Fibroblast of peridontal ligament (primary cell): ENCODE measurements at regions not wholly inside any gene's neighbourhood (a gene's known extent, or its start where the extent isn't known, plus 50 kb on each side); places are given as distances from the start of the nearest gene placed in this dataset.

Source experiments
- DNase-seq: peaks from one replicate; pipeline ENCODE4 v3.0.0-alpha.2; 2010; ENCODE audit errors: extremely low read depth

DNA sequence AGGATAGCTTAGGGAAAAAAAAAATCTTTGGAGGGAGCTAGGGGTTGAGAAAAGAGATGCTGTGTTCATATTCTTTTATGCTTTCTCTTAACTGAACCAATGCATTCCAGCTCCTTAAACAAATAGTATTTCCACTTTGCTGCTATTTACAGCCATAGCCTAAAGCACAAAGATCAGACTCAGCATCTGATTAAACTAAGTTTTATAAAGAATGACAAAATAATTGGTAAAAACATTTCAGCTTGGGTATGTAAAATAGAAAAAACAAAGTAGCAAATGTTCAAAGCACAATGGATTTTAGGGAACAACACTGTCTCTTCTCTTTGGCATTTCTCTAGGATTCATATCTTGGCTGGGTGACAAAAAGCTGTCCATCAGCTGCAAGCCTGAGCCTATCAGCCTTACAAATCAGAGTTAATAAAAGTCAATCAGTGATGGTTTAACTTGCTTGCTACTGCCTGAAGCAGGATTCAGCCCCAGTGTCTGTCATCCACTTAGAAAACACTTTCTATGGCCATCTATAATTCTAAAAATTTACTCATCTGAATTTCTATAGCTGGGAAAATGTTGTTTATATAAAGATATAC is 232.1 kb upstream of the CDIN1 start:
- no peak for DNase-seq

DNA sequence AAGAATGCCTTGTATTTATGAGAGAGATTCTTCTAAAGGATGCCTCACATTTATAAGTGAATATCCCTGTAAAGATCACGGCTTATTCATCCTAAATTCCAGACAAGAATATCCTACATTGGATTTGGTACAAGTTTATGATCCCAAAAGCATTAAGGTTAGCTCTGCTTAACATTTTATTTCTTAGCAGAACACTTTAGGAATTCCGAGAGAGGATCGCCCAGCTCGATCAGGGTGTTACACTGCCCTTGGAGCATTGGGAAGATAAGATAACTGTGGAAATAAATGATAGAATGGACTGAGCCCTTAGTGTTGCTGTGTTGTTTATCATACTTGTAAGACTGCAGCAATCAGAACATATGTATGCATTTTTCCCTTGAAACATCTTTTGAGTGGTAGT is 223.0 kb upstream of the CDIN1 start:
- DNase-seq: no peak

DNA sequence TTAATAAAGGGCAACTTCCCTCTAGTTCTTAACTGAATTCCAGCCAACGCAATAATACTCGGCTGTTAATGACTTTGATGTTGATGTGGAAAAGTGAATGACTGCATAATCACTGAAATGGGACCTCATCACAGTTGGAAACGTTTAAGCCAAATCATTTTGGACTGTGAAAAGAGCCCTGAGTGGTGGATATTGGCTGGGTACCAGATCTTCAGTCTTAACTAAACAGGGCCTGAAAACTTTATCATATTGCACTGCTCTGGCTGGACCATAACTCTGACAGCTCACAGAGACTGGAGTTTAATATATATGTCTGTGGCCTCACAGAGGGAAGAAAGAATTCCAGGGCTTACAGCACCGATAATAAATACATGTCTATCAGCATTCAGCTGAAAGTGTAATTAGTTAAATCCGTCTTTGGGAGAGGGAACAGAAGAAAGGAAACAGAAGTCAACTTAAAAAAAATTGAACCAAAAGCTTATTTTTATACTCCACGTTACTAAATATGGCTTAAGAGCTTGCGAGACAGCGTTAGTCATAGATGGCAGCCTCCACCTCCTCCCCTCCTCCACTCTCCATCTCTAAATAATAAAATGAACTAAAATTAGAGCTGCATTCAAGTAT is 222.3 kb upstream of the CDIN1 start:
- DNase-seq: peak; percentile 85

DNA sequence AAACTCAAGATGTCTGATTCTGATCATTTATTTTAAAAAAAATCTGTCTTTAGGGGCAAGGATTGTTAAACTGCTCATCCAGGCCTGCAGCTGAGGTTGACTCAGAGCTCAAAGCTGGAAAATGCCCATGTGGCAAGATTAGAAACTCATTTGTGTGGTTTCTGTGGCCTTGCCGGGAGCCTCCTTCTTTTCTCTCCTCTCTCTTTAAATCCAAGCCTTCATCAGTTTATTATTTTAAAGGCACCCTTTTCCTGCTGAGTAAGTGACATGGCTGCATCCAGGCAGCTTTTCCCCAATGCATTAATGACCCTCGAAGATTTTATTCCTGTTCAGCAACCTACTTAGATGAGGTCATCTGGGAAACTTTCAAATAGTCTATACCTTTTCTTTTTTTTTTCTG is 221.3 kb upstream of the CDIN1 start:
- DNase-seq: peak; percentile 89

DNA sequence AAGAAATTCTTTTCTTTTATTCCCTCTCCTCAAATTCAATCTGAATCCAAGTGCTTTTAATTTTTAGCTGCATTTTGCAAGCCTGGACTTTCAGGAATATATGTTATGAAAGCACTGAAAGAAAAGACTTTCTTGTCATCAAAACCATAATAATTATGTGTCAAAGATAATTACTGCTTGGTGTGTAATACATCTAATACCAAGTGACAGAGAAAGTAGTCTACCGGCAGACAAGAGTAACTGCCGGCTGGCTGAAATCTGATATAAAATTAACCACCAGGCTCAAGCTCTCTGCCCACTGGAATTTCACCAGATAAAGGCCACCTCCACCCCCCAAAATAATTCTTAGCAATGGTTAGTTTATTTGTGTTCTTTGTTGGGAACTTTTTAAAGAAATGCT is 220.9 kb upstream of the CDIN1 start:
- DNase-seq: no peak

DNA sequence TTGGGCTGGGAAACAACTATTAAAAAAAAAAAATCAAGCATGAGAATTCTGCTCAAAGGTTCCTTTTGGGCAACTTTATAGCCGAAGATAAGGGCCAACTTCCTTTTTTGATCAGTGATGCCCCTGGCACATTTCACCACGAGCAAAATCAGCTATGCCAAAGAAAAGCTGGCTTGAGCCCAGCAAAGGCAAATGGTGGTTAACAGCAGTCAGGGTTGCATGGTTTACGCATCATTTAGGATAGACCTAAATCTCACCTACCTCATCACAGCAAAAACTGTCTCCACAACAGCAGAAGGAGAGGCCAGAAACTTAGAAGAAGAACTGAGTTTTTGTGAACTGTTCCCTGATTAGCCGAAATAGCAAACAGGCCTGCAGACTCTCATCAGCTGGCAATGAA is 220.1 kb upstream of the CDIN1 start:
- no peak for DNase-seq

DNA sequence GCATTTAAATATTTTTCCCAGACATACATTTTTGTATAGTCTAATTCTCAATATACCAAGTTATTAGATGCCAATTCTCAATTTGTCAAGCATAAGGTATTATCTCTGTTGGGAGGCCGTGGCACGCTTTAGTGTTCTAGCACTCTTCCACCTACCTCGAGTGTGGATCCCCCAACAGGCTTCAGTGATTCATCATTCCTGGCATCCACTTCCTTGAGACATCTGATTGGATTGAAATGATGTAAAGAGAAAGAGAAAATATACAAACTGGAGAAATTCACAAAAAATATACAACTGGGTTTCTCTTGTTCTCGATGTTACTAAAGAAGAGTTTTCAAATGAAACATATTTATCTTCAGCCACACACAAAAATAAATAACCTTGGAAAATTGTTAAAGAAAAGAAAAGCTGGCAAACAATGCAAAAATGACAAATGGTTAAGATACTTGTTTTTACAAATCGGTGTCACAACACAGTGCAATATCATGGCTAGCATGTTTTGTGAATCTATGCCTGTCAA is 218.0 kb upstream of the CDIN1 start:
- peak; percentile 74 for DNase-seq

DNA sequence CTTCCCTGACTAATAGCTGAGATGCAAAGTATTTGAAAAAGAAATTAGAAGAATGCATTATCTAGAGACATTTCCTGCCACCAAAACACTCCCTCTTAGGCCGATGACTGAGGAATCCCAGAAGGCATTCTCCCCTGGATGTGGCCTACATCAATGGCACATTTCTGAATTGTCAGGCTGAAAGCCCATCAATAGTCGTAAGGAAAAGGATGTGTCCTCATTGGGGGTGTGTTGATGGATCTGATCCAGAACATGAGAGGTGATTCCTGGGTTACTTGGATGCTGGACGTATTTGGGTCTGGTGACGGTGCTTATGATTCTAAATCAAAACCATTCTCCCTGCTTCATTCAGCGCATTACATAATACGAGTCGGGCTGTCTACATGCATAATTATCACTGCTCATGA is 216.9 kb upstream of the CDIN1 start:
- DNase-seq: no peak

DNA sequence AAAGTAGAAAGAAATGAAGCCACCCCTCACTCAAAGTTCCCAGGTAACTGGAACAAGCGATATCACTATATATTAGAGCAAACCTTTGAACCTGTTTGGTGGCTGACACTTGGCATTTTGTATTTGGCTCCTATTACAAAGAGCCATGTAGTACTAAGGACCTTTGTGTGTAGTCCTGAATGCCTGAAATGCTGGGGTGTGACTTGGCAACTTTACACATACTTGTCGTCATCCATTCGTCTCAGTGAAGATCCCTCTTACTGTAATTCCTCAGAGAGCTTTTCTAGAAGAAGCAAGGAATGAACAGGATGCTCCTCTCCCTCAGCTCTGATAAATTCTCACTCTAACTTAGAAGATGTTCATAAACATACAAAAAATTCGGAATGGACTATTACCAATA is 216.1 kb upstream of the CDIN1 start:
- peak; percentile 40 for DNase-seq

DNA sequence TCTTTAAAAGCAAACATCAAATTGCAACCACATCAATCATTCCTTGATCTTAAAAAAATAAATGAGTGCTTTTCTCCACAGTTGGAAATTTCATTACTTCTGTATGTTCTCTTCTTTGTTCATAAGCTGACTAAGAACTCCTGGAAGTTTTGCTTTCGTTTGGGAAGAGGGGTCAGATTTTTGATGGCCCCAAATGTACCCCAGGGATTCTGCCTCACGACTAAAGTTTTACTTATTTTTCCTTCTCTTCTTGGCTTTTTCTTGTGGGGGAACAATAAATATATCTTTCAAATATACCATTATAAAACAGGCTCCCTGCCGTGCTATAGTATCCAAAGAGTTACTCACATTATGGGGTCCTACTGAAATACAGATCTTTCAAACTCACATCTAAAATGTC is 215.0 kb upstream of the CDIN1 start:
- peak; percentile 25 for DNase-seq

DNA sequence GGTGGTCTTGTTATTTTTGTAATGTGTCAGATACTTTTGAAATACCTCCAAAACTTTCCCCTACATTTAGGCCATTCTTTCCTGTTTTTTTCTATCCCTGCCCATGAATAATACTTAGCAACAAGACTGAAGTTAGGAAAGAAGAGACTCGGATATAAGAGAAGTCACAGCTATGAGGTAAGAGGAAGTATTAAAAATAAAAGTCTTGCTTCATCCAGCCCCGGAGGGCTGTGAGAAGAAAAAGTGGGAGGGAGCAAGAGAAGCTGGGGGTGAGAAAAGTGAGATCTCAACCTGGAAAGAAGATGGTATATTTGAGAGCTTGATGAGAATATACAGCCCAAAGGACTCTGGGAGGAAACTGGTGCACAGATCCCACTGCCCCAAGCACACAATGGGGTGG is 213.5 kb upstream of the CDIN1 start:
- peak; percentile 12 for DNase-seq

DNA sequence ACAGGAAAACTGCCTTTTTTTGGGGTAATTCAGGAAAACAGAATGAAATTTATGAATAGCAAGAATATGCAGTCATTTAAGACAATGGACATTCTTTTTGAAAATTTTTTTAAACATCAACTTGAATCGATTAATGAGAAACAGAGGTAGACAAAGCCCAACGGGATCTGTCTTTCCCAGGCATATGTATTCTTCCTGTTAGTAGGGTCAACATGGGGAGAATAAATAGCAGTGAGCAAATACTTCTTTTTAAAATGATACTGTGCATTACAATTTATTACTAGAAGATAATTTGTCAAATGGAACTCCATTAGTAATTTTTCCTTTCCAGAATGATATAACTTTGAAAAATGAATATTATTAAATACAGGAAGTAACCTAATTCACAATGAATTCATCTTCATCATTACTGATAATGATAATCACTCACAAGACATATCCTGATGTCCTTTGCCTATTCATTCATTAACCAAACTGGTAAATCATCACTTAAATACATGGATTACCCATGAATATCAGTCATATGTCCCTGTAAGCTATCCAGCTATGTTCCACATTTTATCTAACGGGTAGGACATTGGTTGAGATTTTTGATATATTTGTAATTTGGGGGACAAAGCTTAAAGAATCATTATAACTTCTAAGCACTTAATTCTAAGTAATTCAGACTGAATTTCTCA is 209.2 kb upstream of the CDIN1 start:
- DNase-seq: no peak

DNA sequence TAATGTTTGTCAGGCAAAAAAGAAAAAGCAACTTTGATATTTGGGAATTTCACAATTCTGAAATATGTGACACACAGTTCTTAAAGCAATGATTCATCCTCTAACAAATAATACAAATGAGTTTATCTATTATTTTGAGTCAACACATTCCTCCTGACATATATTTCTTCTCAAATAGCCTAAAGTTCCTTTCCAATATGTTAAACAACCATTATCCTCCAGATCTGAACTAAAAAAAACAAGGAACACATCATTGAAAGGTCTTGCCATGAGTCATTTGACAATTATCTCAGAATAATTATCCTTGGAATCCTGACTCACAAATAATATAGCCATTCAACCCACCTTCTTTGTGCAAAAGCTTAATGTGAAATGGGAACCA is 208.7 kb upstream of the CDIN1 start:
- DNase-seq: peak; percentile 53

DNA sequence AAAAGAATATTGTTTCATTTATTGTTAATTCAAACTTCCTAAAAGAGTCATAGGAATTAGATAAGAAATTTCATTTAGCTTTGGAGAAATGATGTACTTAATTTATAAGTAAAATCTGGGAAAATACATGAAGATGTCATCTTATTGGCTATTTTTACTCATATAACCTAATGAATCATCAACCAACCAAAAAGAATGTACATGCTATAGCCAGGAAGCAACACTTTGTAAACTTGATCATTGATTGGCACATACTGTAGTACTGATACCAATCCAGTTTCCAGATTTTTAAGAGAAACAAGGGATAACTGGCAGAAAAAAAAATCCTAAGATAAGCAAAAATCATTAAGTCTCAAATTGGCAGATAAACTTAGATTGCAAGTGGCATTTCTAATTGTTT is 207.9 kb upstream of the CDIN1 start:
- peak; percentile 37 for DNase-seq

DNA sequence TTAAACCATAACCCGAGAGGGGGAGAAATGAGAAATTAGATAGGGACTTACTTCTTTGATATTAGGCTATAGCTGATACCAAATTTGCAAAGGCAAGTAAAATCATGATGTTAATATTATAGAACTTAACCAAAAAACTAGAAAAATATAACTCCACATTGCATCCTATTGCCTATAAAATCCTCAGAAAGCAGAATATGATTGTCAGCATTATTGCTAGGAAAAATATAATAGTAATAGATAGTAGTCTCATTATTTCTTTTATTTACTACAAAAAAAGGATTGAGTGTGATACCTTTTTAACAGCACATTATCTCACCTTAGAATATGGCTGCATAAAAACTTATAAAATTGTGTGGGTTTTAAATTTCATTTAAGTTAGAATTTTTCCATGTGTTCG is 206.5 kb upstream of the CDIN1 start:
- no peak for DNase-seq

DNA sequence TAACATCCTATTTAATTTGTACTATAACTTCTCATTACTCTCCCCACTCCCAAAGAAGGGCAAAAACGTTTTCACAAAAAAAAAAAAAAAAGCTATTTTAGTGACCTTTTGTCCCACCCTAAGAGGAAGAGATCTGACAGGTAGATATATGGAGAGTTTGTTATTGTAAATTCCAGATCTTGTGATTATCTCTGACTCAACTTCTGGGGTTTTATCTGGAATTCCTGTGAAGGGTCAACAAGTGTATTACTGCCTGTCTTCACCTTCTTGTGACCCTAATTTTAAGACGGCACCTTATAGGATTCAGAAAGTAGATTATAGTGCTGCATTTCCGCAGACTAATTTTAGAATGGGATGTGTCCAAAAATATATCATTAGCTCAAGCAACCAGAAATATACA is 205.9 kb upstream of the CDIN1 start:
- no peak for DNase-seq

DNA sequence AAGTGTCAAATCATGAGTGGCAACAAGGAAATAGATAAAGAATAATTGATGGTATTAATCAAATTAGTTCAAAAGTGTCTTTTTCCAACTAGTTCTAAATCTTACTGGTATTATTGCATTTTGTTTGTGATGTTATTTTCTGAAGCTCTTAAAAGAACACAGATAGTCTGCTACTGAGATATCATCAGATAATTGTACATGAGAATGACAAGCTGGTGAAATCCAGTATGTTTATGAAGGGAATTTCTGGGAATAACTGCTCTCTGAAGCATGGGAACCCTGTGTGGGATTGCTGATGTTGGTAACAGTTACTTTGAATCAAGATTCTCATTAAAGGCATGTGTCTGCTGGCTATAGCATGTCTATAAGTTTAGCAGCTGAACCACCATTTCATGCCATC is 190.3 kb upstream of the CDIN1 start:
- DNase-seq: no peak

DNA sequence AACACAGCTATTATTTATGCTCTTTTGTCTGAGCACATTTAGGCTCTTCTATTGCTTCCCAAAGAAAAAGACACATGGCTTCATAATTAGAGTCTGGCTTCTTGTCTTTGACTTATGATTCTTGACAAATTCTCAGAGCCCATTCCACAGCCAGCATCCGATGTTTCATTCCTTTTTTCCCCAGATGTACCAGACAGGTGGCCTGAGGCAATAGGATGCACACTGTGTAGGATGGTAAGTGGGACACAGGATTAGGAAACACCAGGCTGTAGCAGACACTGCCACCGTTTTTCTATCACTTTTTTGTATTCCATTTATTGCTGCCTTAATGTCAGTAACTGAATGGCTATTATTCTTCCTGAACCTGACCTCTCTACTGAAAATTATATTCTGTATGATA is 188.9 kb upstream of the CDIN1 start:
- DNase-seq: no peak

DNA sequence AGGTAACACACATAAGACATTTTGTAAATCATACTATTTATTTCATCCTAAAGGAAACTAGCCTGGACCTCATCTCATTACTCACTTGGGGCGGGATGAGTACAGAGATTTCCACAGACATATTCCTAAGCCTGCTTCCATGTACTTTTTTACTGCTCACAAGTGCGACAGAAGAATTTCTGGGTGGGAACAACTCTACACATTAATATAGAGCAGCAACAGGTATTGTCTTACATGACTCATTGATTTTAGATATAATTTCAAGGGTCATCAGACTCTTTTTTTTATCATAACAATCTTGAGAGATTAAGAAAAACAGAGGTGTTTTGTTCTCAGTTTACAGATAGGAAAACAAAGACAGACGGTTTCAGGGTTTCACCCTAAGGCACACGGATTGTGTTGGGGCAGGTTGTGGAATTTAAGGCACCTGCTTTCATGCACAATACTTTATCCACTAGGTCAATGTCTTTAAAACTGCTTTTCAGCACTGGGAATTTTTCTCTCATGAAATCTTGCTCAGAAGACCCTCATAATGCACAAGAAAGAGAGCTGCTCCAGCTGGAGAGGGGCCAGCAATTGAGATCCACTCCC is 186.7 kb upstream of the CDIN1 start:
- DNase-seq: no peak

DNA sequence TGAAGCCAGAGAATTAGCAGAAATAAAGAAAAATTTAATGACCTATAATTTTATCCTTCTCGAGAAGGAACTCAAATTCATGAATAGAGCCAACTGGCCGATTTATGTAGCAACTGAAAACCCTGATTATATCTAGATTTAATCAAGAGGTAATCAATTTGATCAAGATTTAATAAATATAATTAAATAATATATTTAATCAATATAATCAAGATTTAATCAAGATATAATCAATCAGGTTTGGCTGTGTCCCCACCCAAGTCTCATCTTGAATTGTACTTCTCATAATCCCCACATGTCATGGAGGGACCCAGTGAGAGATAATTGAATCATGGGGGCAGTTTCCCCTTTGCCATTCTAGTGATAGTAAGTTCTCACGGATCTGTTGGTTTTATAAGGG is 181.2 kb upstream of the CDIN1 start:
- no peak for DNase-seq

DNA sequence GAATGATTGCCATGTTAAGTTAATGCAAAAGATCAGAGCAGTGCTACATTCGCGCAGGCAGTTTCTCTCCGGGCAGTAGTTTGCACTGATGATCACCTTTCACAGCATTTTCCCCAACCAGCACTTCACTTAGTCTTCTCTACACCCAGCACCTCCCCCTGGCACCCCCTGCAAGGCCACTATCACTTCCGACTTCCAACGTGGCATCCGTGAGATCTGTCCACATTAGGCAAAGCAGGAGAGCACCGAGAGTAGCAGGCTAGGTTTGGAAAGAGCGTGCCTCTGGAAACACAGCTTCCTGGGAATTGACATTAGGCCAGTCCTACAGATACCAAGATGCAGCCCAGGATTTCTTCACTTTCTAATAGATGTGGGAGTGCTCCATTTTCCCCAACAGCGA is 180.2 kb upstream of the CDIN1 start:
- no peak for DNase-seq

DNA sequence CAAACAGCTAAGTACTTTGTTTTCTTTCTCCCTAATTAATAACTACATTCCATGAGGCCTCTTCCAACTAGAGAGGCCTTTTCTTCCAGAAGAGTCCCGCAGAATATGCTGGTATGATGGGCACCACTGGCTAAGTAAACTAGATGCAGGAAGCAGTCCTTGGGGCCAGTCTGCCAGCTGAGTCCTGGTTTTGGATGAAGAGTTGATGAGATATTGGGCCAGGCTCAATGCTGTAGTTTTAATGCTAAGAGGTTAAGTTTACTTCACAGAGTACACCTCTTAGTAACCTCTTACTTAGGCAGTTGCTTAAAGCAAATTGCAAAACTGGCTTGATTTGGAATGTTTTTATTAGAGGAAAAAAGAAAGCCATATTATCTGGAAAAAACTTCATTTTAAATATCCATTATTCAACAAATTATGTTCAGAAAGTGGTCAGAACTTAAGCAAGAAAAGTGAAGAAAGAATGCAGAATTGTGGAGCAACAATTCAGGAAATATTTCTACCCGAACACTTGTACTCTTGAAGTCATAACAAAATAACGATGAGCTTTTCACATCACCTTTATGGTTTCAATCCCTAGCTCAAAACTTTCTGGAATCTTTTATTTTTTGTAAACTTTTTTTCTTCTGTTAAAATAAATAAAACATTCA is 178.4 kb upstream of the CDIN1 start:
- DNase-seq: peak; percentile 48

DNA sequence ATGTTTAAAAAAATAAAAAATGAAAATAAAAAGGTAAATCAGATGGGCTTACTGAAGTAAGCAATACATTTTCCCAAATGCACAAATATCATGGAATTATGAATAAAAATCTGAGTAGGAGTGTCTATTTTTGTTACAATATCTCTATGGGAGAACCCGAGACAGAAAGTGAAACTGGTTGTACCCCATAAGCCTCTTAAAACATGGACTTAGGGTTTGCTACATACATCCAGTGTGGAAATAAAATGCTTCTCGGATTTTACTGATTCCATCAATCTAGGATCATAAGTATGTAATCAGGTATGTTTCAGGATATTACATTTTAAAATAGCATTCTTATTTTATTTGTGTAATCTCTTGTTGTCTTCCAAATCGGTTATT is 177.8 kb upstream of the CDIN1 start:
- peak; percentile 65 for DNase-seq
